ENCODE measurements at regions not wholly inside any gene's neighbourhood (a gene's known extent, or its start where the extent isn't known, plus 50 kb on each side); places are given as distances from the start of the nearest gene placed in this dataset.
A peak's percentile ranks its signal among the peaks of the same experiment; 100 is the strongest.

- DNase-seq (ENCODE audit: low spot score): no peak
Observed at GRCh38 chr2:2641541-2642410, 310.7 kb upstream of the MYT1L start.

DNA sequence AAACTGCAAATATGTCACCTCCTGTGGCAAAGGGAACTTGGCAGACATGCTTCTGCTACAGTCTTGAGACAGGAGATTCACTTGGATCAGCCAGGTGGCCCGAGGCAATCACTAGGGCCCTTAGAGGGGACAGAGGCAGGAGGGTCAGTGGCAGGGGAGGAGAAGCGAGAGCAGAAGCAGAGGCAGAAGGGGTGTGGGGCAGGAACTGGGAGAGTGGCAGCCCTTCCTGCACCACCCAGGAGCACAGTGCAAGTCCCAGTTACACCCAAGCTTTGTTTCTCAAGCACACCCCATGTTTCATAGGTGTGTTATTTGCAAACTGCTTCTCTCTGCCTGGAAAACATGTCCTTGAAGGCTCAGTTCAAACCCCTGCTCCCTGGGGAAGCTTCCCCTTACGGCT, 309.7 kb upstream of the MYT1L start:
- DNase-seq (ENCODE audit: low spot score): no peak

DNA sequence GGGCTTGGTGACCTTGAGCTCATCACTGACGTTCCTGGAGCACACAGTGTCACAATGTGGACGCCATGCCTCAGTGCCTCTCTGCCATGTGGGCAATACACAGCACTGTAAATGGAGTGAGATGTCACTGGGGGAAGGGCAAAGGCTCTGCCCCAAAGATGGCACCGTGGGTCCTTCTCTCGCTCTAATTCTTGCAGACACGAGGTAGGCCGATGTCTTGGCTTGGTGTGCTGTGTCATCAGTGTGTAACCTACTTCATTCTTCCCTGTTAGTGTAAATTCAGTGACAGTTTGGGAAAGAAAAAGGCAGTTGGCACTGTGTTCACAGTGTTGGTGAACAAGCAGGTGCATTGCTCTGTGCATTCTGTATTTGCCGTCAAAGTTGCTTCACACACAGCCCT, 309.3 kb upstream of the MYT1L start:
- no peak for DNase-seq (ENCODE audit: low spot score)

GRCh38 chr2:2639251-2640139, 308.4 kb upstream of the MYT1L start:
- DNase-seq (ENCODE audit: low spot score): no peak

GRCh38 chr2:2638547-2639220, 307.6 kb upstream of the MYT1L start:
- DNase-seq (ENCODE audit: low spot score): no peak

DNA sequence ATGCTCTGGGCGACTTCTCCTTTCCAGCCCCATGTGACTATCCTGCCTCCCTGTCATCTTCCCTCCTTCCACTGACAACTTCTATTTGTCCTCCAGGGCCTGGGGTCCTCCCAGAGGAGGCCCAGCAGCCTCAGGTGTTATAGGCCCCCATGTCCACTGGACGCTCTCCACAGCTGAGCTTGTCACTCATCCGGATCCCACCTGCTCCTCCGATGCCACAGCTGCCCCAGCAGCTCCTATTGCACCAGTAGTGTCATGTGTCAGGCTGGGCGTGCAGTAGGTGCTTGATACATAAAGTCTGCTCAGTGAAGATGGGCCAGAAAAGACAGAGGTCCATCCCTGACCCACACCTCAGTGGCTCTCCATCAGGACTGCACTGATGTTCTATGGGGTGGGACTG, 305.7 kb upstream of the MYT1L start:
- no peak for DNase-seq (ENCODE audit: low spot score)

GRCh38 chr2:2635025-2635528, 304.0 kb upstream of the MYT1L start:
- no peak for DNase-seq (ENCODE audit: low spot score)

DNA sequence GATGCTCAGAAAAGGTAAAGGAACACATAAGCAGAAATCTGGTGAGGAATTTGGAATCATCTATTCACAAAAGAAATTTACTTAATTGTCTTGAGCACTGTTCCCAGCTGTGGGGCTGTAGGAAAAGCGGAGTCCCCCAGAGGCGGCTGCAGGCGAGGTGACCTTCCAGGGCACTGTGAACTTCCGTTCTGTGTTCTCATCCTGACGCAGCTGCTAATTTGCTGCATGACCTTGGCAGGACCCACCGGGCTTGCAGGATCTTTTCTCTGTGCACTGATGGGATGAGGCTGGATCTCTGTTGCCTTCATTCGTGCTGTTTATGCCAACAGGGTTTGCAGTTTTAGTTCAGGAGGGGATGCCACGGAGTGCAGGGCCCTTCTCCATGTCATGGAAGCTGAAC, 301.9 kb upstream of the MYT1L start:
- DNase-seq (ENCODE audit: low spot score): no peak

GRCh38 chr2:2623939-2624338, 292.9 kb upstream of the MYT1L start:
- DNase-seq (ENCODE audit: low spot score): peak; percentile 44

DNA sequence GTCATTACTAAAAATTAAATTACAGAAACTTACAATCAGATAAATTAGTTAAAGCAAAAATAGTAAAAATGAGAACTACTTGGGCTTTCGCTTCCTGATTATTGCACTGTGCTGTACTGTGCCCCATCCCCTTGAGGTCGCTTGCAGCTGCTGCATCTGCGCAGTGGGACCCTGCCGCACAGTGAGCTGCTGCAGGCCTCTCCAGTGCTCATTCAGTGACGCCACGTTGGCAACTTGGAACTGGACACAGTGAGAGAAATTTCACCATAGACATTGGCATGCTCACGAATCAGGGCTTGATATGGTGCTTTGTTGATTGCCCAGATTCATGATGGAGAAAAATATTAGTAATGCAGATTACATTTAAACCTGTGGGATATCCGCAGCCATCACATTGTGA, 290.8 kb upstream of the MYT1L start:
- no peak for DNase-seq (ENCODE audit: low spot score)

DNA sequence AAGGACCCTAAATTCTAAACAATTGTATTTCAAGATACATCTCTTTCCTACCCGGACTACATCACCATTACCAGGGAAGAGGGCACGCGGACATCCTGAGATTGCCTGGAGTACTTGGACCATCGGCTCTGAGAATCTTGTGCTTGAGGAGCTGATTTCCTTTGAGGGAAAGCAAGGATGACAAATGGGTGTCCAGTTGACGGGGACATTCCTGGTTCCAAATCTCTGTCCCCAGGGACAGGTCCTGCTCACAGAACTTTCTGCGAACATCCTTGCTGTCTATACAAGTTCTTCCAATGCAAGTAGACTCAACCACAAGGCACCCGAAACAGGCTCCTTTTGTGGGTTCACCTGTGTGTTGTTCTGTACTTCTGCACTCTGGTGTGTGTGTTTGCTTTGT, 289.5 kb upstream of the MYT1L start:
- no peak for DNase-seq (ENCODE audit: low spot score)

DNA sequence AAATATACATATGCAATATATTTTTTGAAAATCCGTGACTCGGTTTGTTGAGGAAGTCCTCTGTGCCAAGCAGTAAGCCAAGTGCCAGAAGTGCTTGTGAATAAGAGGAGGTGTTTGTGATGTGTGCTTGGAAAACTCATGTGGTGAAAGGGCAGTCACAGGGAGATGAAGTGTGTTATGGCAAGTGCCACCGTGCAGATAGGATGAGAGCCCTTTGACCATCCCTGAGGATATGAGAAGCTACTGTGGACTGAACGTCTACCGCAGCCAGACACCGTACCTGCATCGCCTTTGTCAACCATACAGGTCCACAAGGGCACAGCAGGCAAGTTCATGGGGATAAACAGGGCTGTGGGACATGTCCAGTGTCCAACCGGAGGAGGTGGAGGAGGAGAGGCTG, 288.9 kb upstream of the MYT1L start:
- DNase-seq (ENCODE audit: low spot score): no peak

- no peak for DNase-seq (ENCODE audit: low spot score)
Observed at GRCh38 chr2:2614452-2614851, 283.4 kb upstream of the MYT1L start.

GRCh38 chr2:2613279-2614199, 282.5 kb upstream of the MYT1L start:
- DNase-seq (ENCODE audit: low spot score): peak; percentile 98

GRCh38 chr2:2610751-2611150, 279.7 kb upstream of the MYT1L start:
- DNase-seq (ENCODE audit: low spot score): no peak

GRCh38 chr2:2600366-2600765, 269.3 kb upstream of the MYT1L start:
- DNase-seq (ENCODE audit: low spot score): no peak

DNA sequence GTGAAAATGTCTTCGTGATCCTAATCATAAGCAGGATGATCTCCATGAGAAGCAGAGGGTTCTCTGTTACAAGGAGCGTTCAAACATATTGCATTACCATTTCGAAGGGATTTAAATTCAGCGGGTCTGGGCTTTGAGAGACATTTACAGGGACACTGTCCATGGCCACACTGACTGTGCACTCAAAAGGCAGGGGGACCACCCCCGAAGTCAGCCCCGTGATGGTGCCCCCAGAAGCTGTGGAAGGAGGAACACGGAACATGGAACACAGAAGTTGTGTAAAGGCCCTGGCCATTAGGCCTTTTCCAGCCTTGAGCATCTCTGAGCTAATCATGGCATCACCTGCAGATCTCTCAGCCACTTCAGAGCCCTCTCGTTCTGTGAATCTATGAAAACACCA, 268.4 kb upstream of the MYT1L start:
- no peak for DNase-seq (ENCODE audit: low spot score)

DNA sequence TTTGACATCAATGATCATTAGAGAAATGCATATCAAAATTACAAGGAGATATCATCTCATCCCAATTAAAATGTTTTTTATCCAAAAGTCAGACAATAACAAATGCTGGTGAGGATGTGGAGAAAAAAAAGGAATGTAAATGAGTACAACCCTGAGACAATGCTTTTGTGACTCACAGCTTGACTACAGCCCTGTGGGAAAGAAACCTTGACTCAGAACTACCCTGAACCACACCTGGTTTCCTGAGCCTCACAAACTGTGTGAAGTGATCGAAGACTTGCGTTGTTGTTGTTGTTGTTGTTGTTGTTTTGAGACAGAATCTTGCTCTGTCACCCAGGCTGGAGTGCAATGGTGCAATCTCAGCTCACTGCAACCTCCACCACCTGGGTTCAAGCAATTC, 266.6 kb upstream of the MYT1L start:
- no peak for DNase-seq (ENCODE audit: low spot score)

DNA sequence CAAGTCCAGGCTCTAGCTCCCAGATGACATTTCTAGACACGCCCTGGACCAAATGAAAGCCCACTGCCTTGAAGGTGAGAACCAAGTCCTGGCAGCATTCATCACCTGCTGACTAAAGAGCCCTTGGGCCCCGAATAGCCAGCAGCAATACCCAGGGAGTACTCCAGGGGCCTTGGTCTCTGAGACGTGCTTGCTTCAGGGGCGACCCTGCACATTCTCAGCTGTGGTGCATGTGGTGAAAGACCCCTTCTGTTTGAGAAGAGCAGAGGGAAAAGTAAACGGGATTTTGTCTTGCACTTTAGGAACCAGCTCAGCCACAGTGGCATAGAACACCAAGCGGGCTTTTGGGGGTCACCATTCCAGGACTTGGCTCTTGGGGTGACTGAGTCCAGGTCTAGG, 260.5 kb upstream of the MYT1L start:
- no peak for DNase-seq (ENCODE audit: low spot score)

- DNase-seq (ENCODE audit: low spot score): peak; percentile 51
Observed at GRCh38 chr2:2590841-2591541, 259.9 kb upstream of the MYT1L start.

DNA sequence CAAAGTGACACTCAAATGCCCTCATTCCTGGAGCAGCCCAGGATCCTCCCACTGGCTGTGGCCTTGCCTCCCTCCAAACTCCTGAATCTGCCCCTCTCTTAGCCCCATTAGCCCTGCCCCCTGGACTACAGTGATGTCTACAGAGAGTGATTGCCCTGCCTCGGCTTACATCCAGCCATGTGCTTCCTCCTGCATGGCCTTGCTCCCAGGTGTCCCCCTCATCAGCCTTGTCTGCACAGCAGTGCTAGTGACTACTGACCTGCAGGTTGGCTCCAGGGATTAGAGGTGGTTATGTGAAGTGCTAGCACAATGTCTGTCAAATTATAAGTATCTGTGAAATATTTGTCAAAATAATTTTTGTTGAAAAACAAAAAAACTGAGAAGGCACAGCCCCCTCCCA, 259.1 kb upstream of the MYT1L start:
- DNase-seq (ENCODE audit: low spot score): no peak
